Trophoblast cell (in vitro differentiated cells and primary cell): ENCODE measurements at regions not wholly inside any gene's neighbourhood (a gene's known extent, or its start where the extent isn't known, plus 50 kb on each side); places are given as distances from the start of the nearest gene placed in this dataset.
A peak's percentile ranks its signal among the peaks of the same experiment; 100 is the strongest.

Source experiments
- DNase-seq, 2 donors: peaks; one replicate each; pipeline ENCODE4 v3.0.0-alpha.2; 2016
- H2AFZ ChIP-seq: 2 replicates; pipeline ENCODE4 v1.6.1; 2013; ENCODE audit warnings: low read length, moderate library complexity, mild to moderate bottlenecking; ENCODE audit not compliant: insufficient read depth, poor library complexity
- H2AK5ac ChIP-seq: 2 replicates; pipeline ENCODE4 v1.6.1; 2013; ENCODE audit warnings: mild to moderate bottlenecking, low read length
- H2BK120ac ChIP-seq: 2 replicates; pipeline ENCODE4 v1.6.1; 2013; ENCODE audit warnings: low read length, mild to moderate bottlenecking, moderate library complexity; ENCODE audit not compliant: insufficient read depth, poor library complexity
- H2BK12ac ChIP-seq: 2 replicates; pipeline ENCODE4 v1.6.1; 2013; ENCODE audit warnings: mild to moderate bottlenecking, low read length, moderate library complexity
- H2BK5ac ChIP-seq: 2 replicates; pipeline ENCODE4 v1.6.1; 2013; ENCODE audit warnings: low read length, low read depth, moderate library complexity, mild to moderate bottlenecking; ENCODE audit not compliant: poor library complexity
- H3K14ac ChIP-seq: 2 replicates; pipeline ENCODE4 v1.6.1; 2013; ENCODE audit warnings: mild to moderate bottlenecking, low read length
- H3K18ac ChIP-seq: 2 replicates; pipeline ENCODE4 v1.6.1; 2013; ENCODE audit warnings: mild to moderate bottlenecking, low read length
- H3K23ac ChIP-seq: 2 replicates; pipeline ENCODE4 v1.6.1; 2013; ENCODE audit warnings: low read length
- H3K27ac ChIP-seq: 2 replicates; pipeline ENCODE4 v1.5.1; 2013; ENCODE audit warnings: low read depth, mild to moderate bottlenecking, inconsistent platforms, low read length, moderate library complexity
- H3K27me3 ChIP-seq: 2 replicates; pipeline ENCODE4 v1.6.1; 2013; ENCODE audit warnings: inconsistent platforms, mild to moderate bottlenecking, low read length, moderate library complexity; ENCODE audit not compliant: insufficient read depth
- H3K36me3 ChIP-seq, 2 experiments: 1 replicate in 1 of 2; 2 replicates in 1 of 2; pipeline ENCODE4 v1.6.1; 2013; ENCODE audit warnings: low read length in 2 of 2, mild to moderate bottlenecking in 2 of 2, moderate library complexity in 1 of 2; ENCODE audit not compliant: insufficient read depth in 2 of 2, control insufficient read depth in 1 of 2
- H3K4ac ChIP-seq: 2 replicates; pipeline ENCODE4 v1.6.1; 2013; ENCODE audit warnings: low read depth, mild to moderate bottlenecking, low read length, moderate library complexity
- H3K4me1 ChIP-seq, 2 experiments: 1 replicate in 1 of 2; 2 replicates in 1 of 2; pipeline ENCODE4 v1.6.1; 2013; ENCODE audit warnings: low read length in 2 of 2, mild to moderate bottlenecking in 2 of 2, moderate library complexity in 1 of 2; ENCODE audit not compliant: insufficient read depth in 2 of 2, control insufficient read depth in 1 of 2
- H3K4me2 ChIP-seq: 2 replicates; pipeline ENCODE4 v1.6.1; 2013; ENCODE audit warnings: inconsistent platforms, mild to moderate bottlenecking, low read length, moderate library complexity
- H3K4me3 ChIP-seq: 2 replicates; pipeline ENCODE4 v1.5.1; 2013; ENCODE audit warnings: mild to moderate bottlenecking, low read depth, low read length, inconsistent platforms
- H3K79me1 ChIP-seq: one replicate; pipeline ENCODE4 v1.6.1; 2013; ENCODE audit warnings: low read length
- H3K79me2 ChIP-seq: 2 replicates; pipeline ENCODE4 v1.6.1; 2013; ENCODE audit warnings: low read length, mild to moderate bottlenecking; ENCODE audit not compliant: control insufficient read depth, insufficient read depth, poor library complexity
- H3K9ac ChIP-seq: 2 replicates; pipeline ENCODE4 v1.6.1; 2013; ENCODE audit warnings: mild to moderate bottlenecking, low read length
- H3K9me3 ChIP-seq: 2 replicates; pipeline ENCODE4 v1.6.1; 2013; ENCODE audit warnings: low read depth, mild to moderate bottlenecking, control low read depth, inconsistent platforms, low read length; ENCODE audit not compliant: insufficient read depth
- H4K12ac ChIP-seq: 2 replicates; pipeline ENCODE4 v1.6.1; 2013; ENCODE audit warnings: low read depth, mild to moderate bottlenecking, low read length, moderate library complexity
- H4K8ac ChIP-seq: 2 replicates; pipeline ENCODE4 v1.6.1; 2013; ENCODE audit warnings: low read depth, mild to moderate bottlenecking, low read length, moderate library complexity
- H4K91ac ChIP-seq: one replicate; pipeline ENCODE4 v1.6.1; 2013; ENCODE audit warnings: low read depth, mild to moderate bottlenecking, low read length, moderate library complexity
- WGBS: extraction: QIAGEN DNeasy Blood & Tissue Kit; methylation state at CpG from one replicate; pipeline ENCODE4 v1.1.7; 2013; ENCODE audit warnings: missing lambda C conversion rate; ENCODE audit not compliant: insufficient read length, insufficient coverage; ENCODE audit errors: extremely low coverage; 5-methylcytosine and 5-hydroxymethylcytosine counted together

GRCh38 chr6:140548366-140548765, 1173.9 kb upstream of the CITED2 start:
- Histone ChIP-seq H2AK5ac (no peak overlapping the region), H2BK120ac (no peak overlapping the region), H2AFZ (no peak overlapping the region), H3K36me3 (no peaks in the 10 kb centered on the region), H2BK5ac (no peak overlapping the region), H4K12ac (no peak overlapping the region), H3K4me2 (no peak overlapping the region), H3K4me3 (no peak overlapping the region), H3K79me2 (no peaks in the 10 kb centered on the region), H2BK12ac (no peak overlapping the region), H4K91ac (no peak overlapping the region), H4K8ac (no peak overlapping the region), H3K4ac (no peak overlapping the region), H3K4me1 (no peaks in the 10 kb centered on the region), H3K23ac (no peak overlapping the region), H3K14ac (no peak overlapping the region), H3K18ac (no peak overlapping the region), H3K27me3 (no peaks in the 10 kb centered on the region), H3K79me1 (no peaks in the 10 kb centered on the region), H3K27ac (no peak overlapping the region), H3K9me3 (no peaks in the 10 kb centered on the region), H3K9ac (no peak overlapping the region)
- DNase-seq: peak in 1 of 2 donors; percentile 31
- no CpG with 5 or more reads among the region's 1 CpG for WGBS

- Histone ChIP-seq H3K79me1 (no peaks in the 10 kb centered on the region), H2BK12ac (no peak overlapping the region), H3K4me2 (no peak overlapping the region), H2AK5ac (no peak overlapping the region), H2AFZ (no peak overlapping the region), H3K18ac (no peak overlapping the region), H3K4ac (no peak overlapping the region), H3K23ac (no peak overlapping the region), H3K14ac (no peak overlapping the region), H3K9me3 (no peaks in the 10 kb centered on the region), H2BK5ac (no peak overlapping the region), H3K79me2 (no peaks in the 10 kb centered on the region), H4K8ac (no peak overlapping the region), H3K36me3 (no peaks in the 10 kb centered on the region), H3K27me3 (no peaks in the 10 kb centered on the region), H4K12ac (no peak overlapping the region), H3K4me3 (no peak overlapping the region), H2BK120ac (no peak overlapping the region), H3K9ac (no peak overlapping the region), H3K4me1 (no peaks in the 10 kb centered on the region), H4K91ac (no peak overlapping the region), H3K27ac (no peak overlapping the region)
- no CpG with 5 or more reads among the region's 3 CpGs for WGBS
- DNase-seq: no peak
Measured at GRCh38 chr6:140546640-140547039, 1172.2 kb upstream of the CITED2 start.

- Histone ChIP-seq H2BK5ac (no peak overlapping the region), H3K36me3 (no peaks in the 10 kb centered on the region), H3K79me1 (peaks cover 3% of the 10 kb centered on the region), H3K79me2 (no peaks in the 10 kb centered on the region), H4K8ac (no peak overlapping the region), H3K4ac (no peak overlapping the region), H2AFZ (no peak overlapping the region), H4K12ac (no peak overlapping the region), H3K4me1 (no peaks in the 10 kb centered on the region), H3K9ac (no peak overlapping the region), H3K18ac (no peak overlapping the region), H3K9me3 (no peaks in the 10 kb centered on the region), H4K91ac (no peak overlapping the region), H3K23ac (no peak overlapping the region), H3K27ac (no peak overlapping the region), H3K27me3 (no peaks in the 10 kb centered on the region), H2BK12ac (no peak overlapping the region), H3K4me2 (no peak overlapping the region), H3K14ac (no peak overlapping the region), H2AK5ac (no peak overlapping the region), H2BK120ac (no peak overlapping the region), H3K4me3 (no peak overlapping the region)
- DNase-seq: no peak
- no CpG with 5 or more reads among the region's 3 CpGs for WGBS
Measured at GRCh38 chr6:140544431-140544830, 1170.0 kb upstream of the CITED2 start.

- Histone ChIP-seq H3K36me3 (no peaks in the 10 kb centered on the region), H2BK120ac (no peak overlapping the region), H2AFZ (no peak overlapping the region), H3K27ac (no peak overlapping the region), H4K91ac (no peak overlapping the region), H2AK5ac (no peak overlapping the region), H3K27me3 (no peaks in the 10 kb centered on the region), H3K4ac (no peak overlapping the region), H3K4me2 (no peak overlapping the region), H3K23ac (no peak overlapping the region), H3K18ac (no peak overlapping the region), H3K4me1 (no peaks in the 10 kb centered on the region), H3K79me2 (no peaks in the 10 kb centered on the region), H4K12ac (no peak overlapping the region), H3K9ac (no peak overlapping the region), H3K79me1 (peaks cover 3% of the 10 kb centered on the region), H4K8ac (no peak overlapping the region), H3K14ac (no peak overlapping the region), H3K4me3 (no peak overlapping the region), H2BK12ac (no peak overlapping the region), H3K9me3 (no peaks in the 10 kb centered on the region), H2BK5ac (no peak overlapping the region)
- DNase-seq: no peak
- no CpG with 5 or more reads among the region's 3 CpGs for whole genome bisulfite sequencing
Measured at GRCh38 chr6:140542863-140543262, 1168.4 kb upstream of the CITED2 start.
